Activated CD8-positive, alpha-beta T cell treated with anti-CD3 and anti-CD28 coated beads for 36 hours (primary cell): ENCODE measurements at regions not wholly inside any gene's neighbourhood (a gene's known extent, or its start where the extent isn't known, plus 50 kb on each side); places are given as distances from the start of the nearest gene placed in this dataset.

Experiments used
- ATAC-seq: fragments of 200-7000 bp; cut with Tn5 transposase; one replicate; pipeline ENCODE4 v1.10.0; 2021; ENCODE audit warnings: mild to moderate bottlenecking, moderate library complexity
- CTCF ChIA-PET: fragments of 350-600 bp; sonication (Branson Sonifier 250); formaldehyde crosslinking; loops from one replicate; lab custom pipeline; 2021; ENCODE audit warnings: antibody characterized with exemption; lab: Charles Lee
- POLR2A ChIA-PET: fragments of 350-600 bp; sonication (Branson Sonifier 250); formaldehyde crosslinking; loops from one replicate; lab custom pipeline; 2021; ENCODE audit warnings: antibody characterized with exemption; lab: Charles Lee
- DNase-seq: peaks from one replicate; pipeline ENCODE4 v3.0.0-alpha.2; 2020
- H3K27ac Mint-ChIP-seq: one replicate; pipeline ENCODE4 v1.8.0; 2021; ENCODE audit warnings: mild to moderate bottlenecking, mixed read lengths
- H3K27me3 Mint-ChIP-seq: one replicate; pipeline ENCODE4 v1.8.0; 2021; ENCODE audit warnings: mixed read lengths
- H3K36me3 Mint-ChIP-seq: one replicate; pipeline ENCODE4 v1.8.0; 2021; ENCODE audit warnings: low read depth, mixed read lengths
- H3K4me1 Mint-ChIP-seq: one replicate; pipeline ENCODE4 v1.8.0; 2021; ENCODE audit warnings: low read depth, mixed read lengths
- H3K4me3 Mint-ChIP-seq: one replicate; pipeline ENCODE4 v1.8.0; 2021; ENCODE audit warnings: mild to moderate bottlenecking, moderate library complexity, mixed read lengths
- H3K9me3 Mint-ChIP-seq: one replicate; pipeline ENCODE4 v1.8.0; 2021; ENCODE audit warnings: mixed read lengths
- CTCF ChIP-seq: fragments of 200-600 bp; IDR thresholded peaks from one replicate; pipeline ENCODE4 v1.8.0; 2022; ENCODE audit warnings: antibody characterized with exemption, mild to moderate bottlenecking
- intact Hi-C: fragments of 100-400 bp; cut with micrococcal nuclease; formaldehyde crosslinking; loops from one replicate; pipeline ENCODE4 v1.10.0; 2022

- intact Hi-C loops = no loop called here
- Mint-ChIP-seq H3K4me1 (no peaks in the 10 kb centered on the region), H3K27ac (no peak overlapping the region), H3K27me3 (no peaks in the 10 kb centered on the region), H3K9me3 (peaks cover 9% of the 10 kb centered on the region), H3K4me3 (no peak overlapping the region), H3K36me3 (no peaks in the 10 kb centered on the region)
- ATAC-seq = no peak
- no peak for TF ChIP-seq CTCF
- DNase-seq = no peak
- CTCF ChIA-PET = no interaction called here
- POLR2A ChIA-PET = no interaction called here
Measured at GRCh38 chr13:89568746-89569145, 1778.7 kb upstream of the MIR17HG start.

- H3K27me3 Mint-ChIP-seq = no peaks in the 10 kb centered on the region
- TF ChIP-seq CTCF = no peak
- DNase-seq (no peak), ATAC-seq (no peak)
- no peak overlapping the region for H3K4me3 Mint-ChIP-seq
- H3K9me3 Mint-ChIP-seq = peaks cover 9% of the 10 kb centered on the region
- ChIA-PET POLR2A (no interaction called here), CTCF (no interaction called here)
- H3K36me3 Mint-ChIP-seq = no peaks in the 10 kb centered on the region
- no peaks in the 10 kb centered on the region for H3K4me1 Mint-ChIP-seq
- intact Hi-C loops = no loop called here
- H3K27ac Mint-ChIP-seq = no peak overlapping the region
Measured at GRCh38 chr13:89571676-89572075, 1775.8 kb upstream of the MIR17HG start.

- Mint-ChIP-seq H3K27ac (no peak overlapping the region), H3K27me3 (no peaks in the 10 kb centered on the region), H3K4me1 (no peaks in the 10 kb centered on the region), H3K36me3 (no peaks in the 10 kb centered on the region), H3K9me3 (peaks cover 14% of the 10 kb centered on the region), H3K4me3 (no peak overlapping the region)
- ATAC-seq (no peak), DNase-seq (no peak)
- ChIA-PET POLR2A (no interaction called here), CTCF (no interaction called here)
- intact Hi-C loops = no loop called here
- no peak for TF ChIP-seq CTCF
Measured at GRCh38 chr13:89574077-89574476, 1773.4 kb upstream of the MIR17HG start.

- H3K9me3 Mint-ChIP-seq = peaks cover 13% of the 10 kb centered on the region
- no peaks in the 10 kb centered on the region for H3K27me3 Mint-ChIP-seq
- H3K4me3 Mint-ChIP-seq = no peak overlapping the region
- no peak overlapping the region for H3K27ac Mint-ChIP-seq
- intact Hi-C loops = no loop called here
- no peak for ATAC-seq
- no peaks in the 10 kb centered on the region for H3K4me1 Mint-ChIP-seq
- no peaks in the 10 kb centered on the region for H3K36me3 Mint-ChIP-seq
- ChIA-PET POLR2A (no interaction called here), CTCF (no interaction called here)
- no peak for TF ChIP-seq CTCF
- no peak for DNase-seq
Measured at GRCh38 chr13:89577301-89577700, 1770.2 kb upstream of the MIR17HG start.

- POLR2A ChIA-PET = no interaction called here
Measured at GRCh38 chr13:89584058-89584620, 1763.3 kb upstream of the MIR17HG start.

More at GRCh38 chr13:89584058-89584620, 1763.3 kb upstream of the MIR17HG start:
- DNase-seq (no peak), ATAC-seq (no peak)
- CTCF ChIA-PET = no interaction called here
- no peaks in the 10 kb centered on the region for H3K27me3 Mint-ChIP-seq
- no peak overlapping the region for H3K4me3 Mint-ChIP-seq
- no peaks in the 10 kb centered on the region for H3K4me1 Mint-ChIP-seq
- TF ChIP-seq CTCF = no peak
- intact Hi-C loops = no loop called here
- H3K36me3 Mint-ChIP-seq = no peaks in the 10 kb centered on the region
- no peak overlapping the region for H3K27ac Mint-ChIP-seq
- peaks cover 4% of the 10 kb centered on the region for H3K9me3 Mint-ChIP-seq
